Neural cell (in vitro differentiated cells): ENCODE measurements at regions not wholly inside any gene's neighbourhood (a gene's known extent, or its start where the extent isn't known, plus 50 kb on each side); places are given as distances from the start of the nearest gene placed in this dataset.

ENCODE experiments used
- H2AFZ ChIP-seq: fragments of 200-600, 300-800 bp; sonication (generic), shearing (Covaris generic); 2 replicates; pipeline ENCODE4 v1.6.0; 2014; ENCODE audit warnings: low read depth, mild to moderate bottlenecking, antibody characterized with exemption, low read length, moderate library complexity
- H3F3A ChIP-seq: fragments of 200-600 bp; shearing (Covaris generic); 2 replicates; pipeline ENCODE4 v1.6.1; 2016; ENCODE audit warnings: mild to moderate bottlenecking, moderate library complexity, mixed read lengths, antibody characterized with exemption, low read length; ENCODE audit not compliant: insufficient read depth, poor library complexity, severe bottlenecking
- H3K27ac ChIP-seq: fragments of 200-600, 300-800 bp; sonication (generic), shearing (Covaris generic); 2 replicates; pipeline ENCODE4 v1.5.1; 2014; ENCODE audit warnings: mild to moderate bottlenecking, low read length, moderate library complexity
- H3K27me3 ChIP-seq: fragments of 300-800, 200-600 bp; sonication (generic), shearing (Covaris generic); 2 replicates; pipeline ENCODE4 v1.6.0; 2014; ENCODE audit warnings: mild to moderate bottlenecking, low read depth, low read length, moderate library complexity; ENCODE audit not compliant: insufficient read depth
- H3K36me3 ChIP-seq: fragments of 300-800, 200-600 bp; sonication (generic), shearing (Covaris generic); 2 replicates; pipeline ENCODE4 v1.5.1; 2014; ENCODE audit warnings: mild to moderate bottlenecking, antibody characterized with exemption, low read length, moderate library complexity; ENCODE audit not compliant: insufficient read depth
- H3K4me2 ChIP-seq: fragments of 300-800, 200-600 bp; sonication (generic), shearing (Covaris generic); 2 replicates; pipeline ENCODE4 v1.6.0; 2014; ENCODE audit warnings: mild to moderate bottlenecking, low read length
- H3K4me3 ChIP-seq: fragments of 300-800, 200-600 bp; sonication (generic), shearing (Covaris generic); 2 replicates; pipeline ENCODE4 v1.5.1; 2014; ENCODE audit warnings: mild to moderate bottlenecking, low read length, moderate library complexity
- H3K79me2 ChIP-seq: fragments of 200-600 bp; shearing (Covaris generic); replicated peaks from 2 replicates; pipeline ENCODE4 v1.6.0; 2014; ENCODE audit warnings: mild to moderate bottlenecking, low read length, moderate library complexity; ENCODE audit not compliant: insufficient read depth
- H3K9ac ChIP-seq: fragments of 300-800, 200-600 bp; sonication (generic), shearing (Covaris generic); 2 replicates; pipeline ENCODE4 v1.6.1; 2016; ENCODE audit warnings: mild to moderate bottlenecking, low read length, mixed read lengths
- H3K9me2 ChIP-seq: fragments of 200-600 bp; shearing (Covaris generic); 2 replicates; pipeline ENCODE4 v1.6.1; 2016; ENCODE audit warnings: mild to moderate bottlenecking, low read length, mixed read lengths; ENCODE audit not compliant: insufficient read depth
- H3K9me3 ChIP-seq: fragments of 200-600, 300-800 bp; sonication (generic), shearing (Covaris generic); 2 replicates; pipeline ENCODE4 v1.6.1; 2016; ENCODE audit warnings: mild to moderate bottlenecking, mixed run types, low read length, moderate library complexity, mixed read lengths
- H4K20me1 ChIP-seq: fragments of 200-600 bp; shearing (Covaris generic); 2 replicates; pipeline ENCODE4 v1.6.1; 2016; ENCODE audit warnings: mild to moderate bottlenecking, mixed run types; ENCODE audit not compliant: insufficient read depth
- CTCF ChIP-seq: fragments of 450-650 bp; IDR thresholded peaks from 2 replicates; pipeline ENCODE4 v1.5.1; 2014; ENCODE audit warnings: antibody characterized with exemption, mild to moderate bottlenecking, moderate library complexity; ENCODE audit not compliant: poor library complexity, severe bottlenecking
- EP300 ChIP-seq: fragments of 450-650 bp; conservative IDR thresholded peaks from 2 replicates; pipeline ENCODE4 v1.6.1; 2014; ENCODE audit warnings: antibody characterized with exemption, mild to moderate bottlenecking, moderate library complexity; ENCODE audit not compliant: poor library complexity, severe bottlenecking
- EZH2 ChIP-seq: fragments of 200-600, 300-800 bp; shearing (Covaris generic), sonication (generic); IDR thresholded peaks from 2 replicates; pipeline ENCODE4 v1.6.1; 2014; ENCODE audit warnings: antibody characterized with exemption, low read length, borderline replicate concordance, mild to moderate bottlenecking; ENCODE audit not compliant: insufficient read depth, poor library complexity, severe bottlenecking
- MXI1 ChIP-seq: fragments of 450-650 bp; conservative IDR thresholded peaks from 2 replicates; pipeline ENCODE4 v1.6.1; 2014; ENCODE audit warnings: antibody characterized with exemption, mild to moderate bottlenecking; ENCODE audit not compliant: poor library complexity, severe bottlenecking
- POLR2AphosphoS5 ChIP-seq: IDR thresholded peaks from 2 replicates; pipeline ENCODE4 v1.6.1; 2012
- RAD21 ChIP-seq: fragments of 450-650 bp; conservative IDR thresholded peaks from 2 replicates; pipeline ENCODE4 v1.6.1; 2014; ENCODE audit warnings: antibody characterized with exemption, mild to moderate bottlenecking, moderate library complexity
- SMC3 ChIP-seq: fragments of 450-650 bp; conservative IDR thresholded peaks from 2 replicates; pipeline ENCODE4 v1.6.1; 2014; ENCODE audit warnings: antibody characterized with exemption, mild to moderate bottlenecking, moderate library complexity; ENCODE audit not compliant: poor library complexity
- TAF1 ChIP-seq: IDR thresholded peaks from 2 replicates; pipeline ENCODE4 v1.6.1; 2012; ENCODE audit warnings: low read depth
- TF ChIP-seq, protein P1 (sequence below): IDR thresholded peaks from 2 replicates; pipeline ENCODE4 v1.6.1; 2012; ENCODE audit warnings: borderline replicate concordance

DNA sequence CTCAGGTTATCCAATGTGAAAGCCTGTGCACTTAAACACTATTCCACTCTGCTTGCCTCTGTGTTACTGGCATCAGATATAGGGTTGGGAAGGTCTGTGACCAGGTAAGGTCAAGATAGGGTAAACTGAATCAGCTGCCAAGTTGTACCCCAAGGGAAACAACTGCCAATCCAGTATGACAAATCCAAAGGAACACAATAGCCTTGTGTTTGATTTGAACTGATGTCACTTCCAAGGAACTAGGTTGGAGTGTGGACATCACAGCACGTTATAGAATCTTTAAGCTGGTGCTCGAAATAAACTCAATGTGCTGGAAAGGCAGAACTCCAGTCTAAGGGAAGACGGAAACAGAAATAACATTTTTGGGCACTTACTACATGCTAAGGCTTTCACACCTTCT is 223.4 kb upstream of the BTG1 start:
- no peak overlapping the region for H2AFZ ChIP-seq
- H3K36me3 ChIP-seq: no peaks in the 10 kb centered on the region
- H3F3A ChIP-seq: no peaks in the 10 kb centered on the region
- no peak overlapping the region for H3K27ac ChIP-seq
- H3K9me3 ChIP-seq: no peaks in the 10 kb centered on the region
- no peak overlapping the region for H3K9ac ChIP-seq
- H3K4me3 ChIP-seq: no peak overlapping the region
- H3K27me3 ChIP-seq: no peaks in the 10 kb centered on the region
- no peaks in the 10 kb centered on the region for H4K20me1 ChIP-seq
- H3K9me2 ChIP-seq: no peaks in the 10 kb centered on the region
- H3K4me2 ChIP-seq: no peak overlapping the region
- no peaks in the 10 kb centered on the region for H3K79me2 ChIP-seq
- TF ChIP-seq EZH2 (no peak), EP300 (no peak), POLR2AphosphoS5 (no peak), TAF1 (no peak), SMC3 (no peak), RAD21 (no peak)
- TF ChIP-seq, protein P1, sequence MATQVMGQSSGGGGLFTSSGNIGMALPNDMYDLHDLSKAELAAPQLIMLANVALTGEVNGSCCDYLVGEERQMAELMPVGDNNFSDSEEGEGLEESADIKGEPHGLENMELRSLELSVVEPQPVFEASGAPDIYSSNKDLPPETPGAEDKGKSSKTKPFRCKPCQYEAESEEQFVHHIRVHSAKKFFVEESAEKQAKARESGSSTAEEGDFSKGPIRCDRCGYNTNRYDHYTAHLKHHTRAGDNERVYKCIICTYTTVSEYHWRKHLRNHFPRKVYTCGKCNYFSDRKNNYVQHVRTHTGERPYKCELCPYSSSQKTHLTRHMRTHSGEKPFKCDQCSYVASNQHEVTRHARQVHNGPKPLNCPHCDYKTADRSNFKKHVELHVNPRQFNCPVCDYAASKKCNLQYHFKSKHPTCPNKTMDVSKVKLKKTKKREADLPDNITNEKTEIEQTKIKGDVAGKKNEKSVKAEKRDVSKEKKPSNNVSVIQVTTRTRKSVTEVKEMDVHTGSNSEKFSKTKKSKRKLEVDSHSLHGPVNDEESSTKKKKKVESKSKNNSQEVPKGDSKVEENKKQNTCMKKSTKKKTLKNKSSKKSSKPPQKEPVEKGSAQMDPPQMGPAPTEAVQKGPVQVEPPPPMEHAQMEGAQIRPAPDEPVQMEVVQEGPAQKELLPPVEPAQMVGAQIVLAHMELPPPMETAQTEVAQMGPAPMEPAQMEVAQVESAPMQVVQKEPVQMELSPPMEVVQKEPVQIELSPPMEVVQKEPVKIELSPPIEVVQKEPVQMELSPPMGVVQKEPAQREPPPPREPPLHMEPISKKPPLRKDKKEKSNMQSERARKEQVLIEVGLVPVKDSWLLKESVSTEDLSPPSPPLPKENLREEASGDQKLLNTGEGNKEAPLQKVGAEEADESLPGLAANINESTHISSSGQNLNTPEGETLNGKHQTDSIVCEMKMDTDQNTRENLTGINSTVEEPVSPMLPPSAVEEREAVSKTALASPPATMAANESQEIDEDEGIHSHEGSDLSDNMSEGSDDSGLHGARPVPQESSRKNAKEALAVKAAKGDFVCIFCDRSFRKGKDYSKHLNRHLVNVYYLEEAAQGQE: no peak

GRCh38 chr12:92365836-92366235 is 220.2 kb upstream of the BTG1 start:
- Histone ChIP-seq H3K79me2 (no peaks in the 10 kb centered on the region), H3K9me3 (no peaks in the 10 kb centered on the region), H2AFZ (no peak overlapping the region), H3F3A (no peaks in the 10 kb centered on the region), H3K4me2 (no peak overlapping the region), H3K36me3 (no peaks in the 10 kb centered on the region), H4K20me1 (no peaks in the 10 kb centered on the region), H3K27ac (no peak overlapping the region), H3K27me3 (no peaks in the 10 kb centered on the region), H3K9me2 (no peaks in the 10 kb centered on the region), H3K9ac (no peak overlapping the region), H3K4me3 (no peak overlapping the region)
- TF ChIP-seq, protein P1: no peak
- no peak for TF ChIP-seq MXI1
- TF ChIP-seq POLR2AphosphoS5: no peak
- TF ChIP-seq EZH2: no peak
- TF ChIP-seq RAD21: no peak
- TF ChIP-seq CTCF: no peak
- no peak for TF ChIP-seq EP300
